A673 (cell line): ENCODE measurements at regions not wholly inside any gene's neighbourhood (a gene's known extent, or its start where the extent isn't known, plus 50 kb on each side); places are given as distances from the start of the nearest gene placed in this dataset.

Experiments used
- CTCF ChIP-seq: fragments of 300-800, 200-600 bp; sonication (generic); conservative IDR thresholded peaks from 2 replicates; pipeline ENCODE4 v1.5.1; 2017; ENCODE audit warnings: low read depth, mild to moderate bottlenecking, antibody characterized with exemption, low read length, moderate library complexity, mixed read lengths
- EZH2 ChIP-seq: fragments of 200-600 bp; sonication (generic); IDR thresholded peaks from 2 replicates; pipeline ENCODE4 v1.6.1; 2017; ENCODE audit warnings: borderline replicate concordance, low read depth, mild to moderate bottlenecking, mixed read lengths, antibody characterized with exemption, low read length; ENCODE audit not compliant: poor library complexity, severe bottlenecking

- TF ChIP-seq CTCF (no peak), EZH2 (no peak)
Observed at GRCh38 chr2:239793836-239794235, 231.3 kb downstream of the NDUFA10 start.
